IPS-NIHi7 (cell line): ENCODE measurements at regions not wholly inside any gene's neighbourhood (a gene's known extent, or its start where the extent isn't known, plus 50 kb on each side); places are given as distances from the start of the nearest gene placed in this dataset.
"Not testable (repeated sequence)": the region's sequence is repeated elsewhere in the genome, so short reads cannot be mapped to it uniquely, and the experiment has no call there.

Experiments
- DNase-seq: peaks from one replicate; pipeline ENCODE4 v3.0.0; 2012; ENCODE audit warnings: mixed read lengths; ENCODE audit errors: extremely low spot score

DNA sequence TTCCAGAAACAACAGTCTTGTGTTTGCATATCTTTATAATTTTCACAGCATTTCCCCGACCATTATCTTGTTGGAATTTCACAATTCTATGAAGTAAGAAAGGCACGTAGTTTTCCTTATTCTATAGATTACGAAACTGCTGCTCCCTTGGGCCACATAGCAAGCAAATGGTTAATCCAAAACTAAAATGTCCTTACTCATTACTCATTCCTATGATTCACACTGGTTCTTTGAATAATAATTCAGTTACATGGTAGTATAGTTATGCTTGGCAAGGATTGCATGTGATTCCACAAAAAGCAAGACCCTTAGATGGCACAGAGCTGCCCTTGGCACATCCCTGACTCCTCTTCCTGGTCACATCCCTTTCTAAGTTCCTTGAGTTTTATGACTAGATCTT is 51.2 kb downstream of the OR13H1 start:
- no peak for DNase-seq

DNA sequence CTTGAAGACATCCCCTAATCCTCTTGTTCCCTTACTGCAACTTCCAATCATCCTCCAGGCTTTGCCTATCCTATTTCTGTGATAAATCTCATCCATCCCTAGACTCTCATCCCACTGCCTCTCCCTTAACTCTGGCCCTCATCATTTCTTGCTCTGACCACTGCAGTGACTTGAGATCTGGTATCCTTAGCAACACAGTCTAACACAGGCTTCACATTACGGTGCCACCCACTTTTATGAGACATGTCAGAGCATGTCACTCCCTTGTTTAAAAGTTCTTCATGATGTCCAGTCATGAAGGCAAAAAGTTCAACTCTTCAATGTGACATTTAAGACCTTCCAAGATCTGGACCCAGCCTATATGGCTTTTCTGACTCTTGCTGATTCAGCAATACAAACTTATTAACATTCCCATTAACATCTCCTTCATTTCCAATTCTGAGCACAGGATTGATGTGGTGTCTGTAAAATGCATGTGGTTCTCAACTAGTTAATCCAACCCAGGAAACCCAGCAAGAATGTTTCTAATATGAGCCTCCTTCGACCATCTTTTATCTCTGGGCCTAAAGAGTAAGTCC is 64.0 kb downstream of the OR13H1 start:
- DNase-seq, result no peak

DNA sequence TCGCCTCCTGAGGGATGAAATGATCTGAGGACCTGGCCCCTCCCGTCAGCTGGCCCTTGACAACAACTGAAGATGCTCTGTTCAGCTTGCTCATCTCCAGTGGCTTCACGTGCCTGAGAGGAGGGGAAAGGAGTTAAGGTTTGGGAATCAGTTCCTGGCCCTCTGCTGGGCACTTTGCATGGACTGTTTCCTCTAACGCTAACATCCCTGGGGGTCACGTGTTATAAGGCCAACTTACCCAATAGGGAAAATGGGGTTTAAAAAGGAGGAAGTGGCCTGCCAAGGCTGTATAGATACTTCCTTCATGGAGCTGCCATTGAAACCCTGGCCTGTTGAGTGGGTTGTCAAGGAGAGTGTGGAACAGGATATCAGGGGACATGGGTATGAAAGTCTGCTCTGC is 65.6 kb downstream of the OR13H1 start:
- no peak for DNase-seq

DNA sequence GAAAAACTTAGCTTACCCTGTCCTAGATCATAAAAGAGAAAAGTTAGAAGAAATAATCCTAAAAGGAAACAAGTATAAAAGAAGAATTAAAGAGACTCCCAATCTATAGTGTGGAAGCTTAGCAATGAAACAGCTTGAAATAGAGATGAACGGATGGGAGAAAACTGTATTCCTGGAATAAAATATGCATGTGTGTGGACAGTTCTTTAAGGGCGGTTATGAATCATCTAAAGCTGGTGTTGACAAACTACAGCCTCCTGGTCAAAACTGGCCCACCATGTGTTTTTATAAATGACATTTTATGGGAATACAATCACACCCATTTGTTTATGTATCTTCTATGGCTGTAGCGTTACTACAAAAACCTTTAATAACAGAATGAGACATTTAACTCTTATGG is 69.4 kb downstream of the OR13H1 start:
- no peak for DNase-seq

DNA sequence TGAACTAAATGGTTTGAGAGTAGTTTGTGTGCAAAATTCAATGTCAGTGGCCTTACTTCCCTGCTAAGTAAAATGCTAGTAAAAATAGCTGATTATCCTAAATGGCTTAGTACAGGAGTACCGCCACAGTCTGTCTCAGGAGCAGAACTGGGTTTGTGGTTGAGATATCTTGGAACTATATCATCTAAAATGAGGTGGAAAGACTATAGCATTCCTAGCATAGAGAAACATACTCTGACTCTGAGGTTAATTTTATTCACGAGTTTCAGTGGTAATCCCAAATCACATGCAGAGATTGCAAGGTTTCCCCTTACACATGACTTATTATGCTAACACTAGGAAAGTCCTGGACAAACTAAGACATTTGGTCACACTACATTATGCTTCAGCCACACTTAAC is 70.4 kb downstream of the OR13H1 start:
- DNase-seq, result no peak

DNA sequence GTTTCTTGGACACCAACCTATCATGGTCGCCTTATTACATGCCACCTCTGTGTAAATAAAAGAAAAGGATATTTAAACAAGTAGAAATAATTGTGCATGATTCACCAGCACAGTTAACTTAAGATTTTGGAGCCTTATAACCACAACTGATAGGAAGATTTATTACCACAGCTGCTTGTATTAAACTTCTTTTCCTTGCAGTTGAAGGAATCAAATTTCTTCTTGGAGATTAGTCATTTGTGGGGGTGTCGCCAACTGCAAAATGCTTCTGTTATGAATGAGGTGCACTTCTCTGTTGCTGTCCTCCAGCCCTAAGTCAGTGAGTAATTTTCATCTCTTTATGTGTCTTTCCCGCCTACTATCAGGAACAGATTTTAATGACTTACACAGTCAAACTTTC is 73.3 kb downstream of the OR13H1 start:
- DNase-seq, result no peak

DNA sequence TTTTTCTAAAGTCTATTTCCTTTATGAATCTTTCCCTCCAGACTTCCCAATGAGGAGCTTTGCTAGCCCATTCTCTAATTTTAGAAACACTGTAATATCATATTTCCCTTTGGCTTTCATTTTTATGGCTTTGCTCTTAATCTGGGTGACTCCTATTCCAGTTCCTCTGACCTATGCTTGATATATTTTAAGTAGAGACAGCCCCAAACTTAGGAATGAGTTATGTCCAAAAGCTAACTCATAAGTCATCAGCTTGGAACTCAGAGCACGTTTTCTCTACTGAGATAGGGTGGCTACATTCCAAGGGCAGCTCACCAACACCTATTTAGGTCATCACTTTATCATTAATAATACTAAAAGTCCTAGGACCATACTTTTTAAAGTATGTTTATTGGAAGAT is 77.8 kb downstream of the OR13H1 start:
- DNase-seq, result no peak

DNA sequence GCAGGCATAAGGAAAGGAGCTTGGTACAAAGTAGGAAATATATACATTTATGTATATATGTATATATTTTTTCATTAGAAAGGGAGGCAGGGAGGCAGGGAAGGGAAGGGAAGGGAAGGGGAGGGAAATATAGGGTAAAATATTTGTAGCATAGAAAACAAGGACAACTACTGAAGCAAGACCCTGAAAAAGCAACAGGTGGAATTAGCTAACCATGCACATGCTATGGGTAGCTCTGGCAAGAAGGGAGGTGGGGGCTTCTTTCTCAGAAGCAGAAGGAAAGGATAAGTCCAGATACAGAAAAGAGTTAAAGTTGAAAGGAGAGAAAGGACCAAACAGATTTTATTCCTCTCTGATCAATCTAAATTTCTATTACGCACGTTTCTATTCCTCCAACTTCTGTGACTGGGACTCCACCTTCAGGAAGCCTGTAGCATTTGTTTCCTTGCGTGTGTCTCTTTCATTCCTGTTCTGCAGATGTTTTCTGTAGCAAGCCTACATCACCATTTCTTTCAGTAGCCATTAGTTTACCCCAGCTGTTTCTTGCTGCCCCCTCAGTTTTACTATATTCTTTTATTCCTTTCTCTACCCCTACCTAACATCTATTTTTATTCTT is 82.9 kb downstream of the OR13H1 start:
- DNase-seq, result peak; percentile 49

DNA sequence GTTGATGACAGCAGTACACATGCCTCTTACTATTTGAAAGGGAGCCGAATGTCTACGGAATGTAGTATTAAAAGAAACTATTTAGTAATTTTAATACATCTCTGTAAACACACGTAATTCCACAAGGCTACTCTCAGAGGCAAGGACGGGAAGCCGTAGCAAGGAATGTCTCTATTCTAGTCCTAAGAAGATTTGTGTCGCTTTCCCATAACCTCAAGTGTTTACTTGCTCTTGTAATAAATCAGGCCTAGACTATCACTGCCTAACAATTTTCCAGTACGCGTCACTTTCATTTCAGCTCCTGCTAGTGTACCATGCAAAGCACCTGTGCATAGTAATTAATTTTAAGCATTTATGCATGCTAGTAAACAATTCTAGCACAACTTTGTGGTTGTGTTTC is 86.7 kb downstream of the OR13H1 start:
- DNase-seq, result no peak

DNA sequence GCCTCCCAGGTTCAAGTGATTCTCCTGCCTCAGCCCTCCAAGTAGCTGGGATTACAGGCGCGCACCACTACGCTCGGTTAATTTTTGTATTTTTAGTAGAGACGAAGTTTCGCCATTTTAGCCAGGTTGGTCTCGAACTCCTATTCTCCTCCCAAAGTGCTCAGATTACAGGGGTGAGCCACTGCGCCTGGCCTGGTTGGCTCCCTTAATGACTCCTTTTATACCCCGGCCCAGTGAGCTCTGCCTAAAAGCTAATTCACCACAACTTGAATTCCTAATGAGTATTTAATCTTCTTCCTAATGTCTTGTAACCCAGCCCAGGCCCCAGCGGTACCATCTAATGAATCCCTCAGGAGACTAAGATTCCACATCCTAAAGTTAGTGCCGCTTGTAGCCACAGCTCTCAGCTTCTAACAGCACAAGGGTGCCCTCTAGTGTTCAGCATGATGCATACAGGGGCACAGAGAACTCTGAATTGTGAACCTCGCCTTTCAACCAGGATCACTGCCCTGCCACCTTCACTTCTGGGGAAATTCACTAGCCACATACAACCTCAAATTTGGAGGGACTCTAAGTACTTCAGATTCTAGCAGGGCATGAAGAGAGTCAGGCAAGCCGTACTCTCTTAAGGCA is 89.5 kb downstream of the OR13H1 start:
- peak; percentile 83 for DNase-seq

DNA sequence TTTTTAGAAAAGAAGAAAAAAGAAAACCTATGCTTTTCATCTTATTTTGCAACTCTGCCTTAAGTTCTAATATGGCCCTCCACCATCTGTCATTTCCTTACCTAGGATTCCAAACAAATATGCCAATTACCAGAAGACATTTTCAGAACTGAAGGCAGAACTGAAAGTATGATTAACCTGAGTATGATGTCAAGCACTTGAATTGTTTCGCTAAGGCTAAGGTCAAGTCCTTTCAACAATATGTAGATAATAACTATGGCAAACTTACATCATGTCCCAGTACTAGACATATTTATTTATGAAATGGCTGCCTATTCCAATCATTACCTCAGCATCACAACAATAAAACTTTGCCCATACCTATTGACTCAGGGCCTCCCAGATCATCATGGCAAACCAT is 91.0 kb downstream of the OR13H1 start:
- no peak for DNase-seq

DNA sequence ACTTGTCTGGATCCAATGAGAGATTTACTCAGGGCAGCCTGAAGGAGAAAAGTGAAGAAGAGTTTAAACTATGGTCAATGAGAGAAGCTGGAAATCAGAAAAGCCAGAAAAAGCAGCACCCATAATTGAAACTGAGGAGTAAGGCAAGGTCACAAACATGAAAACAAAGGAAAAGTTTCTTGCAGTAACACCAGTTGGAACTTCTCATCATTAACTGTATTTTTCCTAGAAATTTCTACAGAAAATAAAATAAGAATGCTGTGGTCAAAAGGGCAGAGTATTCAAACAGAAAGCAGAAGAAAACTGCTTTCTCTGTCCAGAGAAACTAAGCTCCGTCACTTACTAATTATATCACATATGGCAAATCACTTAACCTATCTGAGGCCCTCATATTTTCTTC is 102.2 kb downstream of the OR13H1 start:
- DNase-seq, result no peak

DNA sequence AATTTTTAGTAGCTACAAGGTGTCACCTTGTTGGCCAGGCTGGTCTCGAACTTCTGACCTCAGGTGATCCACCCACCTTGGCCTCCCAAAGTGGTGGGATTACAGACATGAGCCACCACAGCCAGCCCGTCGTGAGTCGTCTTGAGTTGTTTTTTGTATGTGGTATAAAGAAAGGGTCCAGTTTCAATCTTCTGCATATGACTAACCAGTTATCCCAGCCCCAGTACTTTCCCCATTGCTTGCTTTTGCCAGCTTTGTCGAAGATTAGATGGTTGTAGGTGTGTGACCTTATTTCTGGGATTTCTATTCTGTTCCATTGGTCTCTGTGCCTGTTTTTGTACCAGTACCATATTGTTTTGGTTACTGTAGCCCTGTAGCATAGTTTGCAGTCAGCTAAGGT is 105.9 kb downstream of the OR13H1 start:
- DNase-seq, result no peak

DNA sequence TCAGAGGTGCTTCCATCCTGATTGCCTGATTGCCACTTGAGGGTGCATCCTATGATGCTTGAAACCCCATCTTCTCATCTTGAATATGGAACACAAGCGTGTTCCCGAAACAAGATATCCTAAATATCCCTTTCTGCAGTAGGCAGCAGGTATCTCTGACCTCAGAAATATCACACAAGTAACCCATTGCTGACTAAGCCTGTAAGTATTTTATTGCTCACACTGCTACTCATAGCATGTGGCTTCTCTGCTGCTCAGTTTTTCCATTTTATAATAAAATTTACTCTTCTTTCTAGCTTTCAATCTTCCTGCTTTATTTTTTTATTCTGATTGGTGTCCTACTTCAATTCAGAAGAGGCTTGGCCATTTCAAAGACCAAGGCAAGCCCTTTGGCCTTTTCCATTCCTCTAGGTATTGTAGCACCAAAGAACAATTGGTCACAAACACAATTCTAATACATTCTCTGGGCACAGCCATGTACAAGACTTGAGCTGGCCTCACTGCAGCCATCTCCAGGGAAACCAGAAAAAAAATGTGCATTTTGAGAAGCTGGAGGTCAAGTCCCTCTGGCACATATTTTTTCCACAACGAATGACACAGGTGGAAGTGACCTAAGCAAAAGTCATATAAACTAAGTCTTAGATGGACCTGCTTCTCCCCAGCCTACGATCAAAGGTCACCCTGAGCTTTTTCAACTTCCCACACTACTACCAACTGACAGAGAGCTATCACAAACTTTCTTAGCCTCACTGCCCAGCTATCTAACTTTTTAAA is 107.0 kb downstream of the OR13H1 start:
- no peak for DNase-seq

DNA sequence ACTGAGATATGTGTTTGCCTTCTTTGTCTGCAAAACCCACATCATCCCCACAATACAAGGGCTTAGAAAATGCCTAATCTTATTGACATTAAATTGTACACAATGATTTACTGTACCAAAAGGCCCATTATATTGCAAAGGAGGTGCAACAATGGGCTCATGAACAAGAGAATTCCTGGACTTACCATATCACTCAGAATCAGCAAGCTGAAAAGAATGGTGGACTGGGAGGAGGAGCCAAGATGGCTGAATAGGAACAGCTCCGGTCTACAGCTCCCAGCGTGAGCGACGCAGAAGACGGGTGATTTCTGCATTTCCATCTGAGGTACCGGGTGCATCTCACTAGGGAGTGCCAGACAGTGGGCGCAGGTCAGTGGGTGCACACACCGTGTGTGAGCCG is 119.9 kb downstream of the OR13H1 start:
- DNase-seq, result not testable (repeated sequence)

DNA sequence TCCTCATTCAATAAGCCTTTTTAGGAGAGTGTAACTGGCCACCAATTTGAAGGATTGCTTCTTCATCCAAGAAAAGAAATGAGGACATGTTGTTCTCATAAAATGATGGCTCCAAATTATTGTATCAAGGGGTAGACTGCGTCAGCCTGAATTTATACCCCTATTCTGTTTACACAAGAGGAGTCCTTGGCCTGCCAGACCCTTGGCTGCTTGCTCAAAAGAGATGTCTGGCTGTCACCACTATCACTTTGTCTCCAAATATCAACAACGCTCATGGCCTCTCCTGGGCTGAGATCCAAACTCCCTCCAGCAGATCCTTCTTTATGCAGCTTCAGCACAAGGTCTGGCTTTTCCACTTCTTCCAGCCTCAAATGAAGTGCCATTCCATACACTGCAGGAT is 127.9 kb downstream of the OR13H1 start:
- no peak for DNase-seq

DNA sequence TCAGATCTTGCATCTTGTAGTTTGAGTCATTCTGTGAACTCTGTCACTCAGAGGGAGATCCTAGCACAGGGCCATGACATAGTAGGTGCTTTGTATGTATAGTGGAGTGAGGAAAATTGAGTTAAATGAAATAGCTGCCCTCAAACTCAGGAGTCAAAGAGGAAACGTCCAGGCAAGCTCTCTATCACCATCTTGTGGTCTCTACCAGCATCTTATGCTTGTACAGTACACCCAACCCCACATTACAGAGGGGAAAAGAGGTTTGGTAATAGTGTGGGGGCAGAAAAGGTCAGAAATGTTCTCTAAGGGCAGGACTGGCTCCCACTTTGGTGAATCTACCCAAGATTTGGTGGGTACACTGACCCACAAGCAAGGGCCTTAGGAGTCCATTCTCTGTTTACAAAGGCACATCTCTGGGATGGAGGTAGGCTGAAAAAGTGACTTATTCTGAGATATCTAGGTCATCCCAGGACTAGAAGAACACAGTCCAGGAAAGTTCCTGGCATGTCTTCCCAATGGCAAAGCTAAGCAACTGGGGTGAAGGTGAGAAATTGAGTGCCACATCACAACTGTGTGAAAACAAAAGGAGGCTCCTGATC is 131.8 kb downstream of the OR13H1 start:
- DNase-seq, result peak; percentile 79

DNA sequence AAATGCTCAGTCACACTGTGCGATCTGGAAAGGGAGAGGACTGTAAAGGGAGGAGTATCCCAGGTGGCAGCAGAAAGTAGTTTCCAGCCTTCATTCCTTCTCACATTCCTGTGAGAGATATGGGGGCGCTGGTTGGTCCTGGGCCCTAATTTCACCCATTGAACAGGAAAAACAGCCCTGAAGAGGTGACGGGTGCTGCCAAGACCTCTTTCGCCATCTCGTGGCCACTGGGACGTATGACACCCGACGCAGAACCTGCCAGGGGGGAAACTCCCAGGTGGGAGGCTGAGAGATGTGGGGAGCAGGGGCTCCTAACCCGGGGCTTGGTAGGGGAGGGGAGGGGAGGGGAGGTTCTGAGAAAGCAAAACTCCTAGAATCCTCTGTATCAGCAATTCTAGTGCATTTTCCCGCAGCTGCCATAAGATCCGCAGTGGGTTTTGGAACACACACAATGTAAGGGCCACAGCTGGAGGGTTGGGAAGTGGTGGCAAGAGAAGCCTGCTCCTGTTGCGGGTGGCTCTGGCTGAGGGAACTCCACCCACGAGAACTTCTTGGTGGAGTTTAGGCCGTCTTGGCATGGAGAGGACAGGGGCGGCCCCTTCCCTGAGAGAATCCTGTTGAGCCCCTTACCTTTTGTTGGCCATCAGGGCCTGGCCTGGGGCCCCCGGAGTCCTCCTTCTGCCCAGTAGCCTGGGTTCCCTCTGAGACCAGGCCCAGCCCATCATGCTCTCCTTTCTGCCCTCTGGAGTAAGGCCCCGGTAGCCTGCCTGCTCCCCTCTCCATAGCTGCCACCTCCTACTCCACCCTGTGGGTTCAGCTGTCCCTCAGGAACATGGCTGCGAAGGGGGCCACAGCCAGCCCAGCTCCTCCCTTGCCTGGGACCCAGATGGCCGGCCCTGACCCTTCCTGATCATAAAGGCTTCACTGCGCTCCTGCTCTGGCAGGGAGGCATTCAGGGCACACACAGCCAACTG is 134.1 kb downstream of the OR13H1 start:
- peak; percentile 90 for DNase-seq

DNA sequence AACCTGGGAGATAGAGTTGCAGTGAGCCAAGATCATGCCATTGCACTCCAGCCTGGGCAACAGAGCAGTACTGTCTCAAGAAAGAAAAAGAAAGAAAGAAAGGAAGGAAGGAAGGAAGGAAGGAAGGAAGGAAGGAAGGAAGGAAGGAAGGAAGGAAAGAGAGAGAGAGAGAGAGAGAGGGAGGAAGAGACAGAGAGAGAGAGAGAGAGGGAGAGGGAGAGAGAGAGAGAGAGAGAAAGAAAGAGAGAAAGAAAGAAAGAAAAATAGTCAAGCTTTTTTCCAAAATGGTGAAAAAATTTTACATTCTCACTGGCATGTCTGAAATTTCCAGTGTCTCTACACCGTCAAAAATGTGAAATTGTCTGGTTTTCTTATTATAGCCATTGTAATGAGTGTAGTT is 138.9 kb downstream of the OR13H1 start:
- DNase-seq, result not testable (repeated sequence)

DNA sequence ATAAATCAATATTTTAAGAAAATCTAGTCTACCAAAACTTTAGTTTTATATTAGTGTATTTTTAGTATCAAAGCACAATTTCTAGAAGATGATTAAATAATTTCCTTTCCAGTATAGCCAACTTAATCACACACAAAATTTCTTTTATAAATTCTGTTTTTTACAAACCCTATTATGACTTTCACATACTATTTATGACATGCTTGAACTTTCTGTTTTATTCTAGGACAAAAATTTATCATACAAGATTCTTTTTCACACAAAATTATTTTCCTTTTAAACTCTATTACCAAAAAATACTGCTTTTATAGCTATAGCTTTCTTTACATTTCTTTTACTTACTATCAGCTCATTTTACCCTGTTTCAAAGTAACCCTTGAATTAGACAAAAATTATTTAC is 149.5 kb downstream of the OR13H1 start:
- DNase-seq, result no peak

DNA sequence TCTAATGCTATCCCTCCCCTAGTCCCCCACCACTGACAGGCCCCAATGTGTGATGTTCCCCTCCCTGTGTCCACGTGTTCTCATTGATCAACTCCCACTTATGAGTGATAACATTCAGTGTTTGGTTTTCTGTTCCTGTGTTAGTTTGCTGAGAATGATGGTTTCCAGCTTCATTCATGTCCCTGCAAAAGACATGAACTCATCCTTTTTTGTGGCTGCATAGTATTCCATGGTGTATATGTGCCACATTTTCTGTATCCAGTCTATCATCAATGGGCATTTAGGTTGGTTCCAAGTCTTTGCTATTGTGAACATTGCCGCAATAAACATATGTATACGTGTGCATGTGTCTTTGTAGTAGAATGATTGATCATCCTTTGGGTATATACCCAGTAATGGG is 153.1 kb downstream of the OR13H1 start:
- DNase-seq, result not testable (repeated sequence)
